BE2C (cell line): ENCODE measurements at regions not wholly inside any gene's neighbourhood (a gene's known extent, or its start where the extent isn't known, plus 50 kb on each side); places are given as distances from the start of the nearest gene placed in this dataset.

Experiments used
- DNase-seq: peaks from one replicate; pipeline ENCODE4 v3.0.0-alpha.2; 2020
- H3K27me3 ChIP-seq: fragments of 250-450 bp; sonication (Bioruptor Pico); 2 replicates; pipeline ENCODE4 v1.5.1; 2020; ENCODE audit warnings: mild to moderate bottlenecking
- H3K36me3 ChIP-seq: fragments of 250-450 bp; sonication (Bioruptor Pico); 2 replicates; pipeline ENCODE4 v1.5.1; 2020; ENCODE audit warnings: mild to moderate bottlenecking
- H3K4me1 ChIP-seq: fragments of 250-450 bp; sonication (Bioruptor Pico); 2 replicates; pipeline ENCODE4 v1.5.1; 2020
- H3K4me3 ChIP-seq: 2 replicates; pipeline ENCODE4 v1.5.1; 2011; ENCODE audit warnings: low read depth, low read length
- H3K9me3 ChIP-seq: fragments of 250-450 bp; sonication (Bioruptor Pico); 2 replicates; pipeline ENCODE4 v1.5.1; 2020
- CTCF ChIP-seq: IDR thresholded peaks from 2 replicates; pipeline ENCODE4 v1.5.1; 2012; ENCODE audit warnings: mild to moderate bottlenecking, low read depth, low read length

- H3K9me3 ChIP-seq, result no peaks in the 10 kb centered on the region
- no peaks in the 10 kb centered on the region for H3K4me1 ChIP-seq
- no peak overlapping the region for H3K4me3 ChIP-seq
- H3K36me3 ChIP-seq, result no peaks in the 10 kb centered on the region
- H3K27me3 ChIP-seq, result no peaks in the 10 kb centered on the region
- no peak for DNase-seq
- no peak for TF ChIP-seq CTCF
Observed at GRCh38 chr13:89554801-89555200, 1792.7 kb upstream of the MIR17HG start.

GRCh38 chr13:89565476-89566100, 1781.9 kb upstream of the MIR17HG start:
- H3K27me3 ChIP-seq, result no peaks in the 10 kb centered on the region; the same call in 1 of the 2 replicates
- no peaks in the 10 kb centered on the region for H3K9me3 ChIP-seq
- TF ChIP-seq CTCF, result no peak
- no peak for DNase-seq
- H3K4me3 ChIP-seq, result no peak overlapping the region
- H3K4me1 ChIP-seq, result no peaks in the 10 kb centered on the region
- H3K36me3 ChIP-seq, result no peaks in the 10 kb centered on the region

- Histone ChIP-seq H3K9me3 (no peaks in the 10 kb centered on the region), H3K36me3 (no peaks in the 10 kb centered on the region), H3K4me1 (no peaks in the 10 kb centered on the region), H3K4me3 (no peak overlapping the region), H3K27me3 (no peaks in the 10 kb centered on the region; the same call in 1 of the 2 replicates)
- DNase-seq, result no peak
- TF ChIP-seq CTCF, result no peak
Observed at GRCh38 chr13:89567025-89567424, 1780.5 kb upstream of the MIR17HG start.

GRCh38 chr13:89568276-89568675, 1779.2 kb upstream of the MIR17HG start:
- Histone ChIP-seq H3K9me3 (no peaks in the 10 kb centered on the region), H3K27me3 (no peaks in the 10 kb centered on the region; the same call in 1 of the 2 replicates), H3K4me1 (no peaks in the 10 kb centered on the region), H3K4me3 (no peak overlapping the region), H3K36me3 (no peaks in the 10 kb centered on the region)
- TF ChIP-seq CTCF, result no peak
- no peak for DNase-seq

- no peak for DNase-seq
- no peaks in the 10 kb centered on the region for H3K4me1 ChIP-seq
- no peak for TF ChIP-seq CTCF
- no peaks in the 10 kb centered on the region for H3K36me3 ChIP-seq
- no peaks in the 10 kb centered on the region; the same call in 1 of the 2 replicates for H3K27me3 ChIP-seq
- H3K4me3 ChIP-seq, result no peak overlapping the region
- H3K9me3 ChIP-seq, result no peaks in the 10 kb centered on the region
Observed at GRCh38 chr13:89568746-89569145, 1778.7 kb upstream of the MIR17HG start.

GRCh38 chr13:89571676-89572075, 1775.8 kb upstream of the MIR17HG start:
- DNase-seq, result no peak
- no peaks in the 10 kb centered on the region for H3K36me3 ChIP-seq
- H3K4me3 ChIP-seq, result no peak overlapping the region
- TF ChIP-seq CTCF, result no peak
- H3K27me3 ChIP-seq, result no peaks in the 10 kb centered on the region; the same call in 1 of the 2 replicates
- H3K4me1 ChIP-seq, result no peaks in the 10 kb centered on the region
- H3K9me3 ChIP-seq, result no peaks in the 10 kb centered on the region
